GM18909 (cell line): ENCODE measurements at regions not wholly inside any gene's neighbourhood (a gene's known extent, or its start where the extent isn't known, plus 50 kb on each side); places are given as distances from the start of the nearest gene placed in this dataset.

Experiments used
- ATAC-seq: cut with Tn5 transposase; IDR thresholded peaks from one replicate; pipeline ENCODE4 v1.9.1; 2021; ENCODE audit warnings: mild to moderate bottlenecking; ENCODE audit not compliant: unreplicated experiment, poor library complexity

DNA sequence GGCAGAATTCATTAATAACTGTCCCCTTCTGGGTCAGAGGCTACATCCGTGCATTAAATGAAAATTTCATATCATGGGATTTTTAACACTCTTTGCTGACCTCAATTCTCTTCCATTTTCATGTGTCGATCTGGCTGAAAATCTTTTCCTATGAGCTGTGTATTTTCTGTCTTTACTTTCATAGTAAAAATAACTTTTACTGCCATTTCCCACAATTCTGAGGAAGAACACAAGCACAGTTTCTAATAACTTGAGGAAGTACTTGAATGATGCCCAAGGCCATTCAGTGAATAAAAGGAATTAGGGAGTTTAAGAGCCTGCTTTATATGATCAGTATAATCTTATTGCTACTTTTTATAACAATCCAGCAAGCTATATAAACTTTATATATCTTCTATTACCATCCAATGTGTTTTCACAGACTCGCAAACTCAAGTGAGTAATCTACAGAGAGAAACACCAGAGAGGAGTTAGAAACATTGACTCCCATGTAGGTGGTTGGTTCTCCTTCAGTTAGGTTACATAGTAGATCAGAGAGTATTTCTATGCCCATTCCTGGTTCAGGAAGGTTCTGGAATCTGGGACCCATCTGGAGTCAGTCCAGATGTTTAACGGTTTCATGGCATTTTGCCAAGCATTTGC is 340.0 kb downstream of the FBXO15 start:
- no peak for ATAC-seq

DNA sequence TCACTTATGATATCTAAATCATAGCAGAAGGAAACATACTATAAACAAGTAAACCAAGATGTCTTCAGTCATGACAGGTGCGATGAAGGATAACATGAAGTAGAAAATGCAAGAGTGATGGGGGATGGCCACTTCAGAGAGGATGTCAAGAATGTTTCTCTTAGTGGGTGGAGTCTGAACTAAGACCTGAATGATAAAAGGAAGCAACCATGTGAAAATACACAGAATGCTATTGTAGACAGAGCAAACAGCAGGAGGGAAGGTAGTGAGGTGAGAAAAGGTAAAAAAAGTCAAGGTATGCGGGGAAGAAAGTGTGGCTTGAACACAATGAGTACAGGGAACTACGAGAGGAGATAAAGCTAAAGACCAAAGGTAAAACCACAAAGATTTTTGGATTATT is 341.6 kb downstream of the FBXO15 start:
- ATAC-seq, result no peak

DNA sequence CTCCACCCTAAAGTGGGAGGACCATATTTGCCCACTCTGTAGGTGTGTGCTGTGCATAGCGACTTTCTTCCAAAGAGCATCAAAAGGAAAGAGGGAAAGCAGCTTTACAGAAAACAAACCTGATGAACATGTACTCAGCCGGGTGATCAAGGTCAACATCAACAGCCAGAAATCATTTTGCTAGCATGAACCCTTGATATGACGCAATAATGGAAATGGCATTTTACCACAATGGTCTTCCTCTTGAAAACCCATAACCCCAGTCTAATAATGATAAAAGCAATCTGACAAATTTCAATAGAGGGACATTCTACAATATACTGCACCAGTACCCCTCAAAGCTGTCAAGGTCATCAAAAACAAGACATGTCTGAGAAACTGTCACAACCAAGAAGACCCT is 350.2 kb downstream of the FBXO15 start:
- ATAC-seq, result no peak

DNA sequence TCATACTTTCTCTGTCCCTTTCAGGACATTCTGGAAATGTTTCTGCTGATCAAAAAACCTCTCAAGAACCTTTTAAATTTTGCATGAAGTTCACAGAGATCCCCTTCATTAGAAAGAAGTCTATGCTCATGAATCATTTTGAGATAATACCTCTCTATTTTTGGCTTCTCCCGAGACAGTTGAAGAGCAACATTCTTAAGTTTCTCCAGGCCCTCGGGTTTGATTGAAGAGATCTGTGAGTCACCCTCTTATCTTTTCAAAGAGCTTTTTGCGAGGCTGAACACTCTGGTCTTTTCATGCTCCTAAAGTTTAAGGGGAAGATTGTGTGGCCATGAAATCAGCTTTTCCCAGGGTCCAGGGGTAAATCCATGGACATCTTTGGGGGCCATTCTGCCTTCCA is 354.2 kb downstream of the FBXO15 start:
- no peak for ATAC-seq

DNA sequence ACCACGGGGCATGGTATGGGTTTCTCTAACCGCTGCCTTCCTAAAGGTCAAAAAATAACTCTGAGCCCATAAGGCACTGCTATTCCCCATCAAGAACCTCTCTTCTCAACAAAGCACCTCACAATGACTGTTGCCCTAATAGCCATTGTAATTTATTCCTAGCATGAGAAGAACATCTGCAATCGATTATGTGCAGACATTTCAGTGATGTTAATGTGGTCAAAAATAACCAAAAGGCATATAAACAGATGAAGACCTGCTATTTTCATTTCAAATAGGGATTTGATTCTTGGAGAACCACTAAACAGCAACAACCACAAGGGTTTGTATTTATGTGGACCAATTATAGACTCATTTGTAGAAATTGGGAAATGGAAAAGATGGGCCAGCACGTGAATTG is 356.6 kb downstream of the FBXO15 start:
- ATAC-seq, result no peak

DNA sequence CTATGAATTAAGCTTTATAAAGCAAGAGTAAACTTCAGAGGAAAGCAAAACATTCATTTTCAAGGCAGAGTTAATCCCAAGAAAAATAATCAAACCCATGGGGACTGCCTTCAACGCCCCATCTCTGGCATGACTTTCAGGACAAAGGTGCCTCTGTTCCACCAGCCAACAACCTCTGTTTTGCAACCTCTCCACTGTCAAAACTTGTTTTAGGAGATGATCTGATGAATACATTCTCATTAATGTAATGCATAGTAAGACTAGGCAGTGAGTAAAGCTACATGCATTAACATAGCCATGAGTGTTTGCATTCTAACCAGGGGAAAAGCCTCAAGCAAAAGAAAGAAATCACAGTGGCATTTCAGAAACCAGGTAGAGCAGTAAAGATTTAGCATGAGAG is 357.0 kb downstream of the FBXO15 start:
- no peak for ATAC-seq

DNA sequence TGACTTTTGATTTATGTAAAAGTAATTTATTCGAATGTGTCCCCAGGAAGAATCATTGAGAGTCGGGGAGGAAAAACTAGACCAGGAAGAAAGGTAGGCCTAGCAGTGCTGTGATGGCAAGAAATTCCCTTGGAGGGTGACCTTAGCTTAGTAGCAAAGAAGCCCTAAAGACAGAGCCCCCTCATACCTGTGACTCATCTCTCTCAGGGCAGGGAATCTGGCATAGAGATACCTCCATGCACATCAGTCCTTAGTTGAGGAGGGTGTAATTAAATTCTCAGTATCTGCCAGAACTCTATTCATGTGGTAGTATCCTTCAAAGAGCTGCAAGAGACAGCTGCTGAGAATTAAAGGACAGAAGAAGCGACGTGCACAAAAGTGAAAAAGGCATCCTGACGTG is 360.3 kb downstream of the FBXO15 start:
- ATAC-seq, result no peak

DNA sequence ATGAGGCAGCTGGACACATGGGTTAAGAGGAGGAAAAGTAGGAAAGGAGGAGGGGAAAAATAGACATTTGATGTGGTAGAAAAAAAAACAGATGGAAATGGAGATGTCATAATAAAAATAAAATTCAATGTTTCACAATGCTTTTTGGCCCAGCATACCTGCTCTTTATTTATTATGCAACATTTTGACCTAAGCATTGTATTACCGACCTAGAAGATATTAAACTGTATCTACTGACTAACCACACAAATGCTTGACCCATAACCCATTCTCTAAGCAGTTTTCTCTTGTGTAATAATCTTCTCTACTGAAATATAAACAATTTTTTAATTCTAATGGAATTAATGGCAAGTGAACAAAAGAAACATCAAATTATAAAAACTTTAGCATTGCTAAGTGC is 362.3 kb downstream of the FBXO15 start:
- no peak for ATAC-seq

DNA sequence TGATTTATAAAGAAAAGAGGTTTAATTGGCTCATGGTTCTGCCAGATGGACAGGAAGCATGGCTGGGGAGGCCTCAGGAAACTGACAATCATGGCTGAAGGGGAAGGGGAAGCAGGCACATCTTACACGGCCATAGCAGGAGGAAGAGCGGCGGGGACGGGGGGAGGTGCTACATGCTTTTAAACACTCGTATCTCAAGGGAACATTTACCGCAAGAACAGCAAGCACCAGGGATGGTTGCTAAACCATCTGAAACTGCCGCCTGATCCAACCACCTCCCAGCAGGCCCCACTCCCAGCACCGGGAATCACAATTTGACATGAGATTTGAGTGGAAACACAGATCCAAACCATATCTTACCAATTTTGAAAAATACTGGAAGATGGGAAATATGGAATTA is 362.8 kb downstream of the FBXO15 start:
- ATAC-seq, result no peak

DNA sequence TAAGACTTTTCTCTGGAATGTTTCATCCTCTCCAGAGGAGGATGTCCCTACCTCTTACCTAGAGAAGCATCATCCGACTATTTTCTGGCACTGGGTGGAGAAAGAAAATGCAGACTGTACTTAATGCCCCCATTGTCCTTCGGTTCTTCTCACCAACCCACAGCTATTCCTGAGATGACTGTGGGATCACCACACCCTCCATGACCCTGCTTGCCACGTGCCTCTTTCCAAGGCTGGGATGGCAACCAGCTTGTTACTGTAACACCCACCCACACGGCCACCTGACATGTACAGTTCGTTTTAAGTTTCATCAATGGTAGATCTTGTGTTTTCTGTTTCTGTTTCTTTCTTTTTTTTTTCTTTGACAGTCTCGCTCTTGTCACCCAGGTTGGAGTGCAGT is 365.2 kb downstream of the FBXO15 start:
- no peak for ATAC-seq

DNA sequence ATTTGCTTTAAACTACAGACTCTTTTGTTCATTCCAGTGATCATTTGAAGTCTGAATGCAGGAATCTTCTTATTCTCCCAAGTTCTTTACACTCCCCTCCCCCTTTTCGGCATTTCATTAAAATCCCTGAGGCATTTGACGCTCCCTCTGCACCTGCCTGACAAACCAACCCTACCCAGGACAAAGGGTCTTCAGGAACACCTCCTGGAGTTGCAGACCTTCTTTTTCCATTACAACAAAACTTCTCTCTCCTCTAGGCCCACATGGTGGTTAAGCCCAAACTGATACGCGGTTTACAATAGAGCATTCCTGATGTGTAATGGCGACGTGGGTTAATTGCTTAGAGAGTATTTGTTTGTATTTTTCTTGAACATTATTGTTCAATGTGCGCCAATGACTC is 367.4 kb downstream of the FBXO15 start:
- no peak for ATAC-seq

DNA sequence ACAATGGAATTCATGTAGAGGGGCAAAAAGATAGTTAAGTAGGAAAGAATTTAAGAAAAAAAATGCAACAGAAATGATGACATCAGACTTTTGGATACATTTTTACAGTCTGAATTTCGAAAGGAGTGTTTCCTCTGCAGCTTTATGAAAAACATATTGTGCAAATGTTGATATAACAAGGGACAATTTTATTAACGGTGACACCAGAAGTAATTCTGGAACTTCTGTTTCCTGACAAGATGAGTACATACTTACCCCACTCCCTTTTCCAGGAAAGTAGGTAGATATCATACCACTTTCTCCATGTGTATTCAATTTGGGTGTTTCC is 369.6 kb downstream of the FBXO15 start:
- no peak for ATAC-seq

DNA sequence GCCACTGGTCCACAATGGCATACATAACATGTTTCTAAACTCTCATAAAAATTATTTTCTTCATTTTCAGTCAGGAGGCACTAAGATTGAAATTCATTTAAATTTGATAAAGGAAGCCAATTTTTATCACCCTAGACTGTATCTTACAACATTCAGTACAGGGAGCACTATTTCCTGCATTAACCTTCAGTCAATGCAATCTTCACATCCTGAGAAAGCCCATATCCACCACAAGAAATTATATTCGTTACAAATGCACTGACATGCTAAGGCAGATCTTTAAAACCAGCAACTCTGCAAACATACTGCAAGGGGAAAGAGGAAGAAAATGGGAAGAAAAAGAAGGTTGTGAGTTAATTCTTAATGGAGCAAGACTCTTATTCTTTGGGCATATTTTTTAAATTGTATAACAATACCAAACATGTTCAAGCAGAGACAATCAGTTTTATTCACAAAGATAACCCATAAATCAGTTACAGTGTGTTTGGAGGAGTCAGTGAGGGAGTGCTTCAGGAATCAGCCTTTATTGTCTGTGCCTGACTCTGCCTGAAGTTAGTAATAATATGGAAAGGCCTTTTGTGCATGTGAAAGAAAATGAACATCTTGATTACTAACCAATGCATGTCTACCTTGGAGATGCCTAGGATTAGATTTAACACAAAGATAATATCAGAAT is 370.1 kb downstream of the FBXO15 start:
- ATAC-seq, result no peak

DNA sequence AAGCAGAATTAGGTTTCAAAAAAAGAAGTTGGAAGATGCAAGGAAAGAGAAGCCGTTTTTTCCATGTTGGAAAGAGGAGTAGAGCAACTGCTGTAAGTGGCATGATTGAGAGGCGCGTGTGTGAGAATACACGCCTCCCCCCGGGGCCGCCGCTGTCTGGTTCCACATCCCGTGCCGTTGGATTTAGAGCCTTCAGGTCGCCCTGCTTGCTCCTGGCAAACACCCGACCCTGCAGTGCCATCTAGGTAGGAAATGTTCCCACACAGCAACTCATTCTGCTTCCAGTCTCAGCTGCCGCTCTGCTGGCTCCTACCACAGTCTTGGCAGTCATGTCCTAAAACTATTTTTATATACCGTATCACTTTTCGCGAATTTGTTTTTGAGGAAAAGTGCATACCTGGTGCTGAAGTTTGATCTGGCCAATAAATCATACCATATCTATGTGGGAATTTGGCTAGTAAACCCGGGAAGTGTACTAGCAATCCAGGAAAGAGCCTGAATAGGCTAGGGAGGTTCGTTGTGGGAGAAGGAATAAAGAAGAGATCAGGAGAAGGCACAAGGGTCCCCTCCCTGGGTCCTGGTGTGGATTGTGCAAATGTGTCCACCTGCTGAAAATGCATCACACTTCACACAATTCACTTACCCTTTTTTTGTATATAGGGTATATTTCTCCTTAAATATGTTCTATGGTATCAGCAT is 372.7 kb downstream of the FBXO15 start:
- ATAC-seq, result no peak

DNA sequence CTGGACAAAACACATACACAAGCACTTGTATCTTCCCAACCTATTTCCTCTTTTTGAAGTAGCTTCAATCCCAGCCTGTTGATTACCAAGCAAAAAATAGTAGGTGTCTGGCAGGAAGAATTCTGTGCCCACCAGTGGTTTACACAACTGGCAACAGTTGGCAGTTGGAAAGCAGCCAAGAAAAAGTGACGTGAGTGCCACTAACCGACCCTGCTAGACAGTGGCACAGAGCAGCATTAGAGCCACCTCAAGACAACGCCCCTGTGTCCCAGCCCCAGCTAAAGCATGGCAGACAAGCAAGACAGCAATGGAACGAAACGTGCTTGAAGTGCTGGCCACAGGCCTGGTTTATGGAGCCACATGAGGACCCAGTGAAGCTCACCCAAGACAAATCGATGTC is 379.6 kb downstream of the FBXO15 start:
- no peak for ATAC-seq

DNA sequence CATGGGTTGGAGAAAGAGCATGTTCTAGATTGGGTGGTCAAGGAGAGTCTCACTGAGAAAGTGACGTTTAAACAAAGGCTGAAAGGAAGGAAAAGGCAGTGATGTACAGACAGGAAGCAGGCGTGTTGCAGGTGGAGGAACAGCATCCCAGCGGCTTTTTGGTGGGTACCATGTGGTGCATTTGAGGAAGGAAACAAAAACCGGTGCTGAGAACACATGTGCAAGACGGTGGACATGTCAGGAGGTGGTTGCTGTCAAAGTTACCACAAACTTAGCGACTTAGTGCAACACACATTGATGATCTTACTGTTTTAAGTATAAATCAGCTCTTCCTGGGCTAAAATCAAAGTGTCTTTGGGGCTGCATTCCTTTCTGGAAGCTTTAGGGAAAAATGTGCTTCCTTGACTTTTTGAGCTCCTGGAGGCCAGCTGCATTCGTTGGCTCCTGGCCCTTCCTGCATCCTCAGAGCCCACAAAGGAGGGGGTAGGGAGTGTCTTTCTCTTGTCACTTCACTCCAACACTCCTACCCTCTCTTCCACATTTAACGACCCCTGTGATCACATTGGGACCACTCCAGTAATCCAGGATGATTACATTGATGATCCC is 380.6 kb downstream of the FBXO15 start:
- no peak for ATAC-seq

DNA sequence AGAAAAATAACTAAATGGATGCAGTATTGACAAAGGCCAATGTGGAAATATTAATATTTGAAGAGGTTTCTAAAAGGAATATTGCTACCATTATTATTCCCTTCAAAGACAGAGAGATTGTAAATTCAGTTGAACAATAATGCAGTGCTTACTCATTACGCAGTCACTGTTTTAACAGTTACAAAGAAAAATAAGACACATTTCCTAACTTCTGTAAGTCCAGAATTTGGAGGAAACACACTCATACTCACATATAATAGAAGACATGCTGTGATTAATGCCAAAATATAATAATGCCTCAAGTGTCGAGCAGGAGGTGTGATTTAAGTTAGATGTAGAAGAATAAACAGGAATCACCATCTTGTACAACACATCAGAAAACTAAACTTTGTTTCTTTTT is 389.2 kb downstream of the FBXO15 start:
- no peak for ATAC-seq

DNA sequence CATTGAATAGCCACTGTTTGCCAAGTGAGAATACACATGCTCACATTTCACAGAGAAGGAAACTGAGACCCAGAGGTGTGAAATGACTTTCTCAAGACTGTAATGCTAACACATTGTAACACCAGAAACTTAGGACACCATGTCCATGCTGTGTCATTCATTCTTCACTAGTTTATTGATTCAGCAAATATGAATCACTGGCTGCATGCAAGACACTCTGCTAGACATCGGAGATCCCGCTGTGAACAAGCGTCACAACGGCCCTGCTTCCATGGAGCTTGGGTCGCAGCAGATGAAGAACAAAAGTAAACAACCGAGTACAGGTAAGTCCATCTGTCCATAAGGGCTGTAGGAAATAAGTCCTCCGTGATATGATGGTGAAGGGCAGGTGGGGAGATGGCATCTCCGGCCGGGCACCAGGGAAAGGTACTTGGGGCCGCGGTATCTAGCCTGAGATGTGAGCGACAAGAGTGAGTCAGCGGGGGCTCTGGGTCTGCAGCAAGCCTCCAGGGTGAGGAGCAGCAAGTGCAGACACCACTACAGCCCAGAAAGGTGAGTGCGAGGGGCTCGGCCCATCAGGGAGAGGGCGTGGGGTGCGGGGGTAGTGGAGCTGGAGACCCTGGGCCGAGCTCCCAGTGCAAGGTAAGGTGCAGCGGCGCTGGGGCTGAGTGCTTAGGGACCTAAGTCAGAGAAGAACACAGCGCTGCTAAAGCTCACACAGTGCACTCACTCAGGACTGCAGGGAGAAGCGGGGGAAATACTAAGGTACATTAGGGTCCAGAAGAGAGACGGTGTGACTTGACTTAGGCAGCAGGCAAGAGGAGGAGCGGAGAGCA is 391.2 kb downstream of the FBXO15 start:
- no peak for ATAC-seq

DNA sequence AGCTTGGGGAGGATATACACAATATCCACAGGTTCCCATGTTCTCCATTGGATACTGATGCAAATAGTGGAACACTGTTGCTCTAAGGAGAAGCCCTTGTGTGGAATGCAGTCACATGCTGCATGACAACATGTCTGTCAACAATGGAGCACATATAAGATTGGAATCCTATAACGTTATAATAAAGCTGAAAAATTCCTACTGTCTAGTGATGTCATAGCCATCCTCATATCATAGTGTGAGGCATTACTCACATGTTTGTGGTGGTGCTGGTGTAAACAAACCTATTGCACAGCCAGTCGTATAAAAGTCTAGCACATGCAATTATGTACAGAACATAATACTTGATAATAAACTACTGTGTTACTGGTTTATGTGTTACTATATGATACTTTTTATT is 394.7 kb downstream of the FBXO15 start:
- no peak for ATAC-seq

DNA sequence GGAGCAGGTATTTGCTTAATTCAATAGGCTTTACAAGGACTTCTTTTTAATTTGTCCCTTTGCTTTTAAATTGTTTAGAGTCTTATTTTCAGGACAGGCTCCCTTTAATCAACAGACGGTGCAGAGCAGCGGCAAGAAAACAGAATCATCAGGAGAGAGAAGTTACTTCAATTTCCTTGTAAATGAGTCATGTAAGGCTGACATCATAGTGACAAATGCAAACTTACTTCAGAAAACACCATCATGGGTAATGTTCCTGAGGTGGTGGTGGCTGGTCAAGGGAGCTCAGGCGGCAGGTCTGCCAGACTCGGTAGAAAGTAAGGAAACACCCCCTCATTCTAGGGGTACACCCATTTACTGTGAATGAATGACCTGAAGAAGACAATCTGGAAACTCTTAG is 395.1 kb downstream of the FBXO15 start:
- no peak for ATAC-seq

DNA sequence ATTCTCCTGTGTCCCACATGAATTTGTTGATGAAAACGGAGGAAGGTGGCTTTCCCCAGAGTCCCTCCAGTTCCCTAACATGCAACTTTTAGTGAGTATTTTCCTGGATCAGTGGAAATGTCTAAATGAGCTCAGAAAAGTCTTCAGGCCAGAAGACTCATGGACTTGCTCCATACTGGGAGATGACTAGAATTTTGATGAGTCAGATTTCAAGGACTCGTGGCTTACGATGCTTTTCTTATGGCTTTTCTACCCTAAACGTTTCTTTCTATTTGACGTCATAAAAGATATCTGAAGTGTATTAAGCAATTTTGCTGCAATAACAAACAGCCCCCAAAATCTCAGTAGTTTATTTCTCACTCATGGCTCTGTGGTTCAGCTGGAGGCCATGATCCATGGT is 397.6 kb downstream of the FBXO15 start:
- no peak for ATAC-seq
